PC-9 (cell line): ENCODE measurements at regions not wholly inside any gene's neighbourhood (a gene's known extent, or its start where the extent isn't known, plus 50 kb on each side); places are given as distances from the start of the nearest gene placed in this dataset.

ENCODE experiments used
- BruUV-seq: library from RNA; stranded (reverse); fragments of 400-500 nt; replicated peaks from 2 replicates; lab custom pipeline; 2021; lab: Mats Ljungman, UMichigan
- CTCF ChIA-PET: fragments of 300-600 bp; sonication (Branson Sonifier 250); formaldehyde crosslinking; loops from one replicate; lab custom pipeline; 2022; ENCODE audit warnings: antibody characterized with exemption; lab: Charles Lee
- POLR2A ChIA-PET: fragments of 300-600 bp; sonication (Branson Sonifier 250); formaldehyde crosslinking; loops from one replicate; lab custom pipeline; 2022; ENCODE audit warnings: antibody characterized with exemption; ENCODE audit not compliant: unreplicated experiment; lab: Charles Lee
- DNase-seq, 2 experiments: peaks; one replicate each; pipeline versions ENCODE4 v3.0.0 to v3.0.0-alpha.2; 2015 to 2022; ENCODE audit warnings: mixed read lengths in 1 of 2
- H2AFZ ChIP-seq: fragments of 200-600 bp; sonication (generic); 2 replicates; pipeline ENCODE4 v1.8.1; 2017; ENCODE audit warnings: antibody characterized with exemption
- H3F3A ChIP-seq: fragments of 200-600 bp; sonication (generic); 2 replicates; pipeline ENCODE4 v1.8.1; 2017; ENCODE audit warnings: antibody characterized with exemption, mild to moderate bottlenecking, low read depth; ENCODE audit not compliant: insufficient read depth
- H3K27ac ChIP-seq: fragments of 200-600 bp; sonication (generic); 2 replicates; pipeline ENCODE4 v1.6.1; 2016; ENCODE audit warnings: mixed run types
- H3K27me3 ChIP-seq: fragments of 200-600 bp; sonication (generic); 2 replicates; pipeline ENCODE4 v1.6.1; 2016; ENCODE audit warnings: low read depth, mixed run types; ENCODE audit not compliant: insufficient read depth
- H3K36me3 ChIP-seq: fragments of 200-600 bp; sonication (generic); 2 replicates; pipeline ENCODE4 v1.6.1; 2016; ENCODE audit warnings: low read depth, mixed run types
- H3K4me1 ChIP-seq: fragments of 200-600 bp; sonication (generic); replicated peaks from 2 replicates; pipeline ENCODE4 v1.6.1; 2016; ENCODE audit warnings: mixed run types; ENCODE audit not compliant: insufficient read depth
- H3K4me2 ChIP-seq: fragments of 200-600 bp; sonication (generic); 2 replicates; pipeline ENCODE4 v1.6.1; 2017; ENCODE audit warnings: mixed run types
- H3K4me3 ChIP-seq: fragments of 200-600 bp; sonication (generic); 2 replicates; pipeline ENCODE4 v1.6.1; 2016; ENCODE audit warnings: mixed run types
- H3K79me2 ChIP-seq: fragments of 200-600 bp; sonication (generic); 2 replicates; pipeline ENCODE4 v1.6.1; 2017; ENCODE audit warnings: low read depth, mixed run types
- H3K9me2 ChIP-seq: fragments of 200-600 bp; sonication (generic); 2 replicates; pipeline ENCODE4 v1.8.1; 2017; ENCODE audit warnings: mild to moderate bottlenecking; ENCODE audit not compliant: insufficient read depth
- H3K9me3 ChIP-seq: fragments of 200-600 bp; sonication (generic); 2 replicates; pipeline ENCODE4 v1.8.1; 2016; ENCODE audit warnings: low read depth; ENCODE audit not compliant: insufficient read depth
- H4K20me1 ChIP-seq: fragments of 200-600 bp; sonication (generic); 2 replicates; pipeline ENCODE4 v1.8.1; 2017; ENCODE audit not compliant: insufficient read depth
- CTCF ChIP-seq: fragments of 200-600 bp; sonication (generic); conservative IDR thresholded peaks from 2 replicates; pipeline ENCODE4 v1.6.1; 2017; ENCODE audit warnings: mixed run types, antibody characterized with exemption, mild to moderate bottlenecking, moderate library complexity
- EZH2 ChIP-seq: fragments of 200-600 bp; sonication (generic); IDR thresholded peaks from 2 replicates; pipeline ENCODE4 v1.8.0; 2017; ENCODE audit warnings: antibody characterized with exemption, low read depth
- intact Hi-C: fragments of 100-400 bp; cut with micrococcal nuclease; formaldehyde crosslinking; loops from one replicate; pipeline ENCODE4 v1.10.0; 2022; ENCODE audit not compliant: unreplicated experiment

GRCh38 chr2:66169076-66169475, 265.8 kb upstream of the MEIS1 start:
- TF ChIP-seq CTCF (no peak), EZH2 (no peak)
- Histone ChIP-seq H3K27ac (no peak overlapping the region), H3K36me3 (no peaks in the 10 kb centered on the region), H3K4me2 (no peak overlapping the region), H3K4me3 (no peak overlapping the region), H3K79me2 (no peaks in the 10 kb centered on the region), H3K27me3 (no peaks in the 10 kb centered on the region), H3K9me2 (no peaks in the 10 kb centered on the region), H3F3A (no peaks in the 10 kb centered on the region), H2AFZ (no peak overlapping the region), H3K4me1 (no peaks in the 10 kb centered on the region), H4K20me1 (no peaks in the 10 kb centered on the region), H3K9me3 (no peaks in the 10 kb centered on the region)
- no peak for DNase-seq
- ChIA-PET POLR2A (no interaction called here), CTCF (no interaction called here)
- intact Hi-C loops = no loop called here
- BruUV-seq = no TSS peak

GRCh38 chr2:66164470-66164869, 270.5 kb upstream of the MEIS1 start:
- DNase-seq = no peak

GRCh38 chr2:66156171-66156570, 278.8 kb upstream of the MEIS1 start:
- BruUV-seq = no TSS peak
- POLR2A ChIA-PET = no interaction called here
- H3K9me3 ChIP-seq = no peaks in the 10 kb centered on the region; the same call in 1 of the 2 replicates
- no peaks in the 10 kb centered on the region for H3K4me1 ChIP-seq
- H3K4me2 ChIP-seq = no peak overlapping the region
- CTCF ChIA-PET = no interaction called here
- intact Hi-C loops = no loop called here
- no peaks in the 10 kb centered on the region for H3K79me2 ChIP-seq
- no peaks in the 10 kb centered on the region for H3K36me3 ChIP-seq
- TF ChIP-seq CTCF = no peak
- no peak for TF ChIP-seq EZH2
- H3K27ac ChIP-seq = no peak overlapping the region
- DNase-seq = no peak
- H2AFZ ChIP-seq = no peak overlapping the region
- no peaks in the 10 kb centered on the region for H3K27me3 ChIP-seq
- H3K4me3 ChIP-seq = no peak overlapping the region
- H3K9me2 ChIP-seq = no peaks in the 10 kb centered on the region
- no peaks in the 10 kb centered on the region for H3F3A ChIP-seq
- H4K20me1 ChIP-seq = no peaks in the 10 kb centered on the region; the same call in 1 of the 2 replicates

More at GRCh38 chr2:66164470-66164869, 270.5 kb upstream of the MEIS1 start:
- Histone ChIP-seq H3K9me3 (no peaks in the 10 kb centered on the region), H3K4me2 (no peak overlapping the region), H3F3A (no peaks in the 10 kb centered on the region), H3K4me3 (no peak overlapping the region), H3K79me2 (no peaks in the 10 kb centered on the region), H2AFZ (no peak overlapping the region), H3K36me3 (no peaks in the 10 kb centered on the region), H3K27ac (no peak overlapping the region), H3K4me1 (no peaks in the 10 kb centered on the region), H3K27me3 (no peaks in the 10 kb centered on the region), H3K9me2 (peaks cover 3% of the 10 kb centered on the region; the same call in 1 of the 2 replicates), H4K20me1 (no peaks in the 10 kb centered on the region; the same call in 1 of the 2 replicates)
- intact Hi-C loops = no loop called here
- TF ChIP-seq CTCF = no peak
- no peak for TF ChIP-seq EZH2
- POLR2A ChIA-PET = no interaction called here
- BruUV-seq = no TSS peak
- CTCF ChIA-PET = no interaction called here
